GM12878 (cell line): ENCODE measurements at regions not wholly inside any gene's neighbourhood (a gene's known extent, or its start where the extent isn't known, plus 50 kb on each side); places are given as distances from the start of the nearest gene placed in this dataset.

Experiments used
- ATAC-seq: fragments of 200-7000 bp; cut with Tn5 transposase; 3 replicates; pipeline ENCODE4 v1.9.1; 2020; ENCODE audit warnings: mild to moderate bottlenecking, moderate library complexity
- BruUV-seq: library from RNA; stranded (reverse); fragments of 400-500 nt; replicated peaks from 2 replicates; lab custom pipeline; 2021; lab: Mats Ljungman, UMichigan
- CTCF ChIA-PET: fragments of 300-600 bp; sonication (Branson Sonifier 250); formaldehyde crosslinking; extraction: SDS; loops from one replicate; lab custom pipeline; 2021; ENCODE audit warnings: inconsistent platforms; lab: Yijun Ruan, JAX
- POLR2A ChIA-PET: fragments of 350-600 bp; formaldehyde crosslinking; extraction: SDS; loops from one replicate; lab custom pipeline; 2021; ENCODE audit warnings: inconsistent platforms; lab: Charles Lee
- RAD21 ChIA-PET: fragments of 300-600 bp; sonication (Branson Sonifier 250); formaldehyde crosslinking; loops from one replicate; lab custom pipeline; 2023; ENCODE audit warnings: antibody characterized with exemption; ENCODE audit not compliant: unreplicated experiment; lab: Charles Lee
- SMC1A ChIA-PET: fragments of 300-600 bp; sonication (Branson Sonifier 250); formaldehyde crosslinking; loops from one replicate; lab custom pipeline; 2023; ENCODE audit not compliant: unreplicated experiment, uncharacterized antibody; lab: Charles Lee
- DNase-seq: peaks from one replicate; pipeline ENCODE4 v3.0.0-alpha.2; 2011; ENCODE audit warnings: low read depth, low spot score
- FAIRE-seq: peaks from 3 replicates; lab custom pipeline; 2011; peaks lifted over from hg19 to GRCh38; lab: Jason Lieb, UNC
- H2AFZ ChIP-seq: 2 replicates; pipeline ENCODE4 v1.6.0; 2011; ENCODE audit warnings: low read depth, low read length, control low read depth; ENCODE audit not compliant: control insufficient read depth
- H3K27ac ChIP-seq: 2 replicates; pipeline ENCODE4 v1.5.1; 2011; ENCODE audit warnings: control low read depth; ENCODE audit not compliant: control insufficient read depth, insufficient read depth
- H3K27me3 ChIP-seq, 2 experiments: replicated peaks in 1 of 2; 2 replicates each; pipeline versions ENCODE4 v1.6.0 to v1.6.1; 2011; ENCODE audit warnings: low read length in 1 of 2; ENCODE audit not compliant: control insufficient read depth in 2 of 2, insufficient read depth in 2 of 2
- H3K36me3 ChIP-seq, 2 experiments: 2 replicates each; pipeline ENCODE4 v1.5.1; 2011; ENCODE audit warnings: low read length in 1 of 2; ENCODE audit not compliant: control insufficient read depth in 2 of 2, insufficient read depth in 2 of 2
- H3K4me1 ChIP-seq: 2 replicates; pipeline ENCODE4 v1.6.1; 2011; ENCODE audit warnings: mild to moderate bottlenecking, low read length, moderate library complexity, mixed read lengths; ENCODE audit not compliant: control insufficient read depth, insufficient read depth
- H3K4me2 ChIP-seq: 2 replicates; pipeline ENCODE4 v1.6.0; 2011; ENCODE audit warnings: control low read depth; ENCODE audit not compliant: control insufficient read depth, insufficient read depth
- H3K4me3 ChIP-seq: fragments of 200-600 bp; sonication (generic); 2 replicates; pipeline ENCODE4 v1.5.1; 2016
- H3K79me2 ChIP-seq: 2 replicates; pipeline ENCODE4 v1.6.0; 2011; ENCODE audit warnings: low read length; ENCODE audit not compliant: control insufficient read depth, insufficient read depth
- H3K9ac ChIP-seq: 2 replicates; pipeline ENCODE4 v1.8.0; 2011; ENCODE audit warnings: low read length, control low read depth, mixed read lengths; ENCODE audit not compliant: control insufficient read depth, insufficient read depth
- H3K9me3 ChIP-seq: replicated peaks from 3 replicates; pipeline ENCODE4 v1.5.1; 2011; ENCODE audit warnings: mild to moderate bottlenecking, low read length; ENCODE audit not compliant: control insufficient read depth, insufficient read depth
- H4K20me1 ChIP-seq: 2 replicates; pipeline ENCODE4 v1.6.0; 2011; ENCODE audit not compliant: control insufficient read depth, insufficient read depth
- YY1 ChIP-seq: IDR thresholded peaks from 2 replicates; pipeline ENCODE4 v1.6.1; 2011; ENCODE audit warnings: low read depth, mild to moderate bottlenecking, low read length
- ZNF687 ChIP-seq: fragments of 450-650 bp; IDR thresholded peaks from 2 replicates; pipeline ENCODE4 v1.6.1; 2017; ENCODE audit warnings: mild to moderate bottlenecking, moderate library complexity
- WGBS: methylation state at CpG from one replicate; pipeline ENCODE4 v1.1.6; 2016; ENCODE audit warnings: low lambda C conversion rate; ENCODE audit not compliant: insufficient replicate concordance, insufficient coverage; ENCODE audit errors: missing lambda C conversion rate; 5-methylcytosine and 5-hydroxymethylcytosine counted together
- in situ Hi-C: fragments of 300-500 bp; cut with MboI; formaldehyde crosslinking; loops from 9 replicates; pipeline ENCODE4 v1.14.3; 2018; ENCODE audit warnings: mixed read lengths
- intact Hi-C: fragments of 100-400 bp; cut with micrococcal nuclease; formaldehyde crosslinking; loops from one replicate; pipeline ENCODE4 v1.14.2; 2022; ENCODE audit not compliant: unreplicated experiment

DNA sequence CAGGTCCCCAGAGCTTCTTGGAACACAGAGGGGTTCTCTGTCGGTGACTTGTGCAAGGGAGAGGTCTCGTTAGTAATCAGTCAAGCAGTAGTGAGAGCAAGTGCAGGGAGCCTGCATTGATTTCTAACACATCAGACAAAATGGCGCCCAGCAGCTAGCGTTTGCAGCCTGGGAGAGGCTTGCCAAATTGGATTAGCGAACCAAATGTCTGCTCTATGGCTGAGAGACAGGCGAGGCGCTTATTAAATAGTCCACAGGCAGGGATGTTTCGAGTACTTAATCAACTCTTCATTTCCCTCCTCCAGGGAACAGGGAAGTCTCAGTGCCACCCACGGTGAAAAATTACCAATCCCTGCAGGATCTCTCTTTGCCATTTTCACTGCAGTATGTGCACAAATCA is 131.4 kb upstream of the SHB start:
- intact Hi-C loops (no loop called here), in situ Hi-C loops (no loop called here)
- no peak overlapping the region for H3K4me2 ChIP-seq
- FAIRE-seq (no peak), DNase-seq (no peak), ATAC-seq (no peak)
- H3K27me3 ChIP-seq, result no peaks in the 10 kb centered on the region; a peak in 1 of 4 replicates
- ChIA-PET RAD21 (interaction anchor here (0.9 to 1.7 kb wide), 8 partner anchors 11 to 287 kb away, joined by 3 to 5 read pairs (median 4); no protein-coding TSS in a partner anchor), CTCF (interaction anchor here (1.0 to 1.4 kb wide), 4 partner anchors 13 to 113 kb away, joined by 3 to 9 read pairs (median 4); no protein-coding TSS in a partner anchor), POLR2A (interaction anchor here (1.0 to 1.1 kb wide), 2 partner anchors 9 to 14 kb away, joined by 3 to 4 read pairs; no protein-coding TSS in a partner anchor), SMC1A (interaction anchor here (0.6 to 2.0 kb wide), 19 partner anchors 8 to 174 kb away, joined by 3 to 12 read pairs (median 5); no protein-coding TSS in a partner anchor)
- no peaks in the 10 kb centered on the region for H3K79me2 ChIP-seq
- H3K36me3 ChIP-seq, result no peaks in the 10 kb centered on the region
- no peak overlapping the region for H3K9ac ChIP-seq
- 0 out of 2 replicates have a peak, but pooled peaks have one; percentile 32 for TF ChIP-seq YY1
- no peak for TF ChIP-seq ZNF687
- H4K20me1 ChIP-seq, result no peaks in the 10 kb centered on the region
- no peaks in the 10 kb centered on the region; the same call in 2 of the 3 replicates for H3K9me3 ChIP-seq
- no peak overlapping the region for H2AFZ ChIP-seq
- H3K4me3 ChIP-seq, result no peak overlapping the region
- H3K27ac ChIP-seq, result no peak overlapping the region
- no TSS peak for BruUV-seq
- H3K4me1 ChIP-seq, result no peaks in the 10 kb centered on the region; the same call in 1 of the 2 replicates
- WGBS, result 22% methylated on average over 9 of the region's 9 CpGs
